ENCODE measurements at regions not wholly inside any gene's neighbourhood (a gene's known extent, or its start where the extent isn't known, plus 50 kb on each side); places are given as distances from the start of the nearest gene placed in this dataset.
"Not testable (repeated sequence)": the region's sequence is repeated elsewhere in the genome, so short reads cannot be mapped to it uniquely, and the experiment has no call there.

DNA sequence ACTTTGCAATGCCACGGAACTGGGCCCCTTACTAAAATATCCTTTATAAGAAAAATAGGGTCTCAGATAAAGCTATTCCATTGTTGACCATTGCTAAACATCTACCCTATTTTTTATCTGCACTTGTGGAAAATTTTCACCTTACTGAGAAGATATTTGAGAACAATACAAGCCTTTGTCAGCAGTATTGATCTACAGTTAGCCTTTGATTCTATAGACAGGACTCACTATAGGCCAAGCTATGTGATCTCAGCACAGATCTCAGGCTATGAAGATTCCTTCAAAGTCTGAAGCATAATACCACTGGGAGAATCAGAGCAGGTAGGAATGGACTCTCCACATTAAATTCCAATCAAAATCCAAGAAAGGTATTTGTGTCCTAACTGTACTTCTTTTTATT lies 1099.7 kb downstream of the DIAPH3 start:
- intact Hi-C loops (cut with micrococcal nuclease; ENCODE audit: unreplicated experiment): no loop called here
- Histone ChIP-seq H3K9me3 (ENCODE audit: insufficient read depth, low read depth) (no peaks in the 10 kb centered on the region), H3K4me3 (no peak overlapping the region), H3K4me1 (replicated peaks; ENCODE audit: insufficient read depth) (no peaks in the 10 kb centered on the region), H2AFZ (no peak overlapping the region), H4K20me1 (ENCODE audit: insufficient read depth) (no peaks in the 10 kb centered on the region; the same call in 1 of the 2 replicates), H3F3A (ENCODE audit: insufficient read depth, low read depth) (no peaks in the 10 kb centered on the region), H3K79me2 (ENCODE audit: low read depth) (no peaks in the 10 kb centered on the region), H3K27me3 (ENCODE audit: insufficient read depth, low read depth) (no peaks in the 10 kb centered on the region), H3K4me2 (no peak overlapping the region), H3K27ac (no peak overlapping the region), H3K9me2 (ENCODE audit: insufficient read depth) (no peaks in the 10 kb centered on the region), H3K36me3 (ENCODE audit: low read depth) (no peaks in the 10 kb centered on the region)
- no peak for DNase-seq
- POLR2A ChIA-PET (ENCODE audit: unreplicated experiment): no interaction called here
- no TSS peak for BruUV-seq (replicated peaks)
- CTCF ChIA-PET: no interaction called here
- TF ChIP-seq, protein P1, sequence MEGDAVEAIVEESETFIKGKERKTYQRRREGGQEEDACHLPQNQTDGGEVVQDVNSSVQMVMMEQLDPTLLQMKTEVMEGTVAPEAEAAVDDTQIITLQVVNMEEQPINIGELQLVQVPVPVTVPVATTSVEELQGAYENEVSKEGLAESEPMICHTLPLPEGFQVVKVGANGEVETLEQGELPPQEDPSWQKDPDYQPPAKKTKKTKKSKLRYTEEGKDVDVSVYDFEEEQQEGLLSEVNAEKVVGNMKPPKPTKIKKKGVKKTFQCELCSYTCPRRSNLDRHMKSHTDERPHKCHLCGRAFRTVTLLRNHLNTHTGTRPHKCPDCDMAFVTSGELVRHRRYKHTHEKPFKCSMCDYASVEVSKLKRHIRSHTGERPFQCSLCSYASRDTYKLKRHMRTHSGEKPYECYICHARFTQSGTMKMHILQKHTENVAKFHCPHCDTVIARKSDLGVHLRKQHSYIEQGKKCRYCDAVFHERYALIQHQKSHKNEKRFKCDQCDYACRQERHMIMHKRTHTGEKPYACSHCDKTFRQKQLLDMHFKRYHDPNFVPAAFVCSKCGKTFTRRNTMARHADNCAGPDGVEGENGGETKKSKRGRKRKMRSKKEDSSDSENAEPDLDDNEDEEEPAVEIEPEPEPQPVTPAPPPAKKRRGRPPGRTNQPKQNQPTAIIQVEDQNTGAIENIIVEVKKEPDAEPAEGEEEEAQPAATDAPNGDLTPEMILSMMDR (conservative IDR thresholded peaks at IDR 0.05): no peak
- TF ChIP-seq EZH2 (IDR thresholded peaks at IDR 0.05; ENCODE audit: low read depth): no peak

- H2AFZ ChIP-seq; H3K9me3 ChIP-seq (ENCODE audit: insufficient read depth, low read depth); H4K20me1 ChIP-seq (ENCODE audit: insufficient read depth); POLR2A ChIA-PET (ENCODE audit: unreplicated experiment); CTCF ChIA-PET; H3K36me3 ChIP-seq (ENCODE audit: low read depth); intact Hi-C loops (cut with micrococcal nuclease; ENCODE audit: unreplicated experiment); H3K27ac ChIP-seq; H3K4me1 ChIP-seq (replicated peaks; ENCODE audit: insufficient read depth); H3K9me2 ChIP-seq (ENCODE audit: insufficient read depth); DNase-seq; H3F3A ChIP-seq (ENCODE audit: insufficient read depth, low read depth); H3K4me2 ChIP-seq; H3K4me3 ChIP-seq; BruUV-seq (replicated peaks); H3K79me2 ChIP-seq (ENCODE audit: low read depth); H3K27me3 ChIP-seq (ENCODE audit: insufficient read depth, low read depth): not testable (repeated sequence)
These were observed 1087.3 kb downstream of the DIAPH3 start for GRCh38 chr13:59076386-59076785.

- BruUV-seq (replicated peaks): no TSS peak
- TF ChIP-seq, protein P1 (conservative IDR thresholded peaks at IDR 0.05): no peak
- TF ChIP-seq EZH2 (IDR thresholded peaks at IDR 0.05; ENCODE audit: low read depth): no peak
- H3K36me3 ChIP-seq (ENCODE audit: low read depth): no peaks in the 10 kb centered on the region
- no peak overlapping the region for H3K4me2 ChIP-seq
- H3K4me1 ChIP-seq (replicated peaks; ENCODE audit: insufficient read depth): no peaks in the 10 kb centered on the region
- H3K4me3 ChIP-seq: no peak overlapping the region
- H3K27ac ChIP-seq: no peak overlapping the region
- no peaks in the 10 kb centered on the region; the same call in 1 of the 2 replicates for H3K9me3 ChIP-seq (ENCODE audit: insufficient read depth, low read depth)
- DNase-seq: no peak
- ChIA-PET POLR2A (ENCODE audit: unreplicated experiment) (no interaction called here), CTCF (no interaction called here)
- intact Hi-C loops (cut with micrococcal nuclease; ENCODE audit: unreplicated experiment): no loop called here
- H3K79me2 ChIP-seq (ENCODE audit: low read depth): no peaks in the 10 kb centered on the region
- H3F3A ChIP-seq (ENCODE audit: insufficient read depth, low read depth): no peaks in the 10 kb centered on the region
- H3K9me2 ChIP-seq (ENCODE audit: insufficient read depth): no peaks in the 10 kb centered on the region
- H2AFZ ChIP-seq: no peak overlapping the region
- H3K27me3 ChIP-seq (ENCODE audit: insufficient read depth, low read depth): no peaks in the 10 kb centered on the region
- no peaks in the 10 kb centered on the region for H4K20me1 ChIP-seq (ENCODE audit: insufficient read depth)
These were observed 1077.6 kb downstream of the DIAPH3 start for GRCh38 chr13:59086147-59086546.

GRCh38 chr13:59088716-59089115 lies 1075.0 kb downstream of the DIAPH3 start:
- DNase-seq: no peak
- H3K27ac ChIP-seq: no peak overlapping the region
- intact Hi-C loops (cut with micrococcal nuclease; ENCODE audit: unreplicated experiment): no loop called here
- no peaks in the 10 kb centered on the region for H3K36me3 ChIP-seq (ENCODE audit: low read depth)
- H3F3A ChIP-seq (ENCODE audit: insufficient read depth, low read depth): no peaks in the 10 kb centered on the region
- ChIA-PET CTCF (no interaction called here), POLR2A (ENCODE audit: unreplicated experiment) (no interaction called here)
- H2AFZ ChIP-seq: no peak overlapping the region
- no peak overlapping the region for H3K4me2 ChIP-seq
- TF ChIP-seq EZH2 (IDR thresholded peaks at IDR 0.05; ENCODE audit: low read depth): no peak
- TF ChIP-seq, protein P1 (conservative IDR thresholded peaks at IDR 0.05): no peak
- no TSS peak for BruUV-seq (replicated peaks)
- H3K79me2 ChIP-seq (ENCODE audit: low read depth): no peaks in the 10 kb centered on the region
- H3K4me1 ChIP-seq (replicated peaks; ENCODE audit: insufficient read depth): no peaks in the 10 kb centered on the region
- H3K9me2 ChIP-seq (ENCODE audit: insufficient read depth): no peaks in the 10 kb centered on the region
- H3K4me3 ChIP-seq: no peak overlapping the region
- no peaks in the 10 kb centered on the region for H4K20me1 ChIP-seq (ENCODE audit: insufficient read depth)
- H3K9me3 ChIP-seq (ENCODE audit: insufficient read depth, low read depth): no peaks in the 10 kb centered on the region; the same call in 1 of the 2 replicates
- H3K27me3 ChIP-seq (ENCODE audit: insufficient read depth, low read depth): no peaks in the 10 kb centered on the region
